ENCODE measurements at regions not wholly inside any gene's neighbourhood (a gene's known extent, or its start where the extent isn't known, plus 50 kb on each side); places are given as distances from the start of the nearest gene placed in this dataset.
A peak's percentile ranks its signal among the peaks of the same experiment; 100 is the strongest.

GRCh38 chr3:106631373-106632108 is 745.7 kb upstream of the CCDC54 start:
- FAIRE-seq, result no peak
- no peak for DNase-seq (ENCODE audit: insufficient read length)
- TF ChIP-seq POLR2AphosphoS5 (IDR thresholded peaks at IDR 0.05; ENCODE audit: low read depth, low read length), result no peak
- TF ChIP-seq POLR2A (IDR thresholded peaks at IDR 0.05; ENCODE audit: low read depth, low read length), result no peak
- TF ChIP-seq TAF1 (IDR thresholded peaks at IDR 0.05; ENCODE audit: borderline replicate concordance, low read depth, low read length), result no peak

- DNase-seq (ENCODE audit: insufficient read length) (no peak), FAIRE-seq (peak; percentile 61)
- no peak for TF ChIP-seq POLR2AphosphoS5 (IDR thresholded peaks at IDR 0.05; ENCODE audit: low read depth, low read length)
- TF ChIP-seq TAF1 (IDR thresholded peaks at IDR 0.05; ENCODE audit: borderline replicate concordance, low read depth, low read length), result no peak
- TF ChIP-seq POLR2A (IDR thresholded peaks at IDR 0.05; ENCODE audit: low read depth, low read length), result no peak
Observed at GRCh38 chr3:106635271-106635670, 742.0 kb upstream of the CCDC54 start.

- FAIRE-seq, result no peak
- TF ChIP-seq POLR2A (IDR thresholded peaks at IDR 0.05; ENCODE audit: low read depth, low read length) (no peak), TAF1 (IDR thresholded peaks at IDR 0.05; ENCODE audit: borderline replicate concordance, low read depth, low read length) (no peak), POLR2AphosphoS5 (IDR thresholded peaks at IDR 0.05; ENCODE audit: low read depth, low read length) (no peak)
Observed at GRCh38 chr3:106635826-106636225, 741.4 kb upstream of the CCDC54 start.

GRCh38 chr3:106640353-106640752 is 736.9 kb upstream of the CCDC54 start:
- TF ChIP-seq POLR2AphosphoS5 (IDR thresholded peaks at IDR 0.05; ENCODE audit: low read depth, low read length) (no peak), POLR2A (IDR thresholded peaks at IDR 0.05; ENCODE audit: low read depth, low read length) (no peak), TAF1 (IDR thresholded peaks at IDR 0.05; ENCODE audit: borderline replicate concordance, low read depth, low read length) (no peak)
- FAIRE-seq, result no peak
- DNase-seq (ENCODE audit: insufficient read length), result no peak

More at GRCh38 chr3:106635826-106636225, 741.4 kb upstream of the CCDC54 start:
- DNase-seq (ENCODE audit: insufficient read length), result no peak

GRCh38 chr3:106642161-106642560 is 735.1 kb upstream of the CCDC54 start:
- DNase-seq (ENCODE audit: insufficient read length), result no peak
- no peak for TF ChIP-seq POLR2A (IDR thresholded peaks at IDR 0.05; ENCODE audit: low read depth, low read length)
- no peak for FAIRE-seq

- no peak for FAIRE-seq
- no peak for DNase-seq (ENCODE audit: insufficient read length)
- TF ChIP-seq TAF1 (IDR thresholded peaks at IDR 0.05; ENCODE audit: borderline replicate concordance, low read depth, low read length) (no peak), POLR2A (IDR thresholded peaks at IDR 0.05; ENCODE audit: low read depth, low read length) (no peak), POLR2AphosphoS5 (IDR thresholded peaks at IDR 0.05; ENCODE audit: low read depth, low read length) (no peak)
Observed at GRCh38 chr3:106643684-106644161, 733.5 kb upstream of the CCDC54 start.

- DNase-seq (ENCODE audit: insufficient read length) (no peak), FAIRE-seq (no peak)
- TF ChIP-seq POLR2A (IDR thresholded peaks at IDR 0.05; ENCODE audit: low read depth, low read length) (no peak), TAF1 (IDR thresholded peaks at IDR 0.05; ENCODE audit: borderline replicate concordance, low read depth, low read length) (no peak)
Observed at GRCh38 chr3:106673926-106674569, 703.2 kb upstream of the CCDC54 start.

GRCh38 chr3:106675451-106675850 is 701.8 kb upstream of the CCDC54 start:
- FAIRE-seq, result no peak
- TF ChIP-seq POLR2A (IDR thresholded peaks at IDR 0.05; ENCODE audit: low read depth, low read length) (no peak), POLR2AphosphoS5 (IDR thresholded peaks at IDR 0.05; ENCODE audit: low read depth, low read length) (no peak), TAF1 (IDR thresholded peaks at IDR 0.05; ENCODE audit: borderline replicate concordance, low read depth, low read length) (no peak)
- DNase-seq (ENCODE audit: insufficient read length), result no peak

- TF ChIP-seq POLR2AphosphoS5 (IDR thresholded peaks at IDR 0.05; ENCODE audit: low read depth, low read length), result no peak
- no peak for TF ChIP-seq POLR2A (IDR thresholded peaks at IDR 0.05; ENCODE audit: low read depth, low read length)
- FAIRE-seq, result no peak
- DNase-seq (ENCODE audit: insufficient read length), result no peak
Observed at GRCh38 chr3:106678657-106679390, 698.4 kb upstream of the CCDC54 start.

- TF ChIP-seq POLR2AphosphoS5 (IDR thresholded peaks at IDR 0.05; ENCODE audit: low read depth, low read length), result no peak
- no peak for TF ChIP-seq POLR2A (IDR thresholded peaks at IDR 0.05; ENCODE audit: low read depth, low read length)
- no peak for TF ChIP-seq TAF1 (IDR thresholded peaks at IDR 0.05; ENCODE audit: borderline replicate concordance, low read depth, low read length)
- FAIRE-seq, result no peak
- no peak for DNase-seq (ENCODE audit: insufficient read length)
Observed at GRCh38 chr3:106683953-106684620, 693.2 kb upstream of the CCDC54 start.

- no peak for DNase-seq (ENCODE audit: insufficient read length)
- TF ChIP-seq POLR2AphosphoS5 (IDR thresholded peaks at IDR 0.05; ENCODE audit: low read depth, low read length) (no peak), POLR2A (IDR thresholded peaks at IDR 0.05; ENCODE audit: low read depth, low read length) (no peak), TAF1 (IDR thresholded peaks at IDR 0.05; ENCODE audit: borderline replicate concordance, low read depth, low read length) (no peak)
- FAIRE-seq, result no peak
Observed at GRCh38 chr3:106685745-106686144, 691.5 kb upstream of the CCDC54 start.

Measured in GM12892 (cell line).